GM23338 (cell line): ENCODE measurements at regions not wholly inside any gene's neighbourhood (a gene's known extent, or its start where the extent isn't known, plus 50 kb on each side); places are given as distances from the start of the nearest gene placed in this dataset.

ENCODE experiments used
- ATAC-seq: fragments of 200-7000 bp; cut with Tn5 transposase; 3 replicates; pipeline ENCODE4 v1.9.1; 2020
- DNase-seq: peaks from one replicate; pipeline ENCODE4 v3.0.0-alpha.2; 2015; ENCODE audit warnings: low spot score
- H2AFZ ChIP-seq: fragments of 200-600 bp; sonication (generic); 2 replicates; pipeline ENCODE4 v1.8.0; 2016; ENCODE audit warnings: antibody characterized with exemption, mild to moderate bottlenecking, moderate library complexity
- H3F3A ChIP-seq: fragments of 200-600 bp; sonication (generic); replicated peaks from 2 replicates; pipeline ENCODE4 v1.8.0; 2017; ENCODE audit warnings: antibody characterized with exemption, mixed run types, low read depth
- H3K27ac ChIP-seq: fragments of 200-600 bp; sonication (generic); 2 replicates; pipeline ENCODE4 v1.6.1; 2016; ENCODE audit warnings: low read depth
- H3K27me3 ChIP-seq: fragments of 200-600 bp; sonication (generic); 2 replicates; pipeline ENCODE4 v1.8.0; 2016; ENCODE audit warnings: mild to moderate bottlenecking, mixed run types, moderate library complexity; ENCODE audit not compliant: insufficient read depth
- H3K36me3 ChIP-seq: fragments of 200-600 bp; sonication (generic); 2 replicates; pipeline ENCODE4 v1.8.0; 2016; ENCODE audit warnings: mild to moderate bottlenecking; ENCODE audit not compliant: insufficient read depth
- H3K4me1 ChIP-seq: fragments of 200-600 bp; sonication (generic); 2 replicates; pipeline ENCODE4 v1.8.0; 2016; ENCODE audit warnings: mild to moderate bottlenecking, moderate library complexity; ENCODE audit not compliant: insufficient read depth
- H3K4me2 ChIP-seq: fragments of 200-600 bp; sonication (generic); 2 replicates; pipeline ENCODE4 v1.7.1; 2017; ENCODE audit warnings: mixed run types
- H3K4me3 ChIP-seq: fragments of 200-600 bp; sonication (generic); 2 replicates; pipeline ENCODE4 v1.6.1; 2016; ENCODE audit warnings: mixed run types
- H3K79me2 ChIP-seq: fragments of 200-600 bp; sonication (generic); replicated peaks from 2 replicates; pipeline ENCODE4 v1.8.0; 2017; ENCODE audit warnings: mild to moderate bottlenecking; ENCODE audit not compliant: insufficient read depth
- H3K9me2 ChIP-seq: fragments of 200-600 bp; sonication (generic); 2 replicates; pipeline ENCODE4 v1.8.0; 2017; ENCODE audit not compliant: insufficient read depth
- H4K20me1 ChIP-seq: fragments of 200-600 bp; sonication (generic); replicated peaks from 2 replicates; pipeline ENCODE4 v1.8.0; 2017; ENCODE audit warnings: mild to moderate bottlenecking; ENCODE audit not compliant: insufficient read depth
- H3K27ac Mint-ChIP-seq: 2 replicates; pipeline ENCODE4 v1.8.0; 2020; ENCODE audit warnings: inconsistent platforms, mild to moderate bottlenecking, moderate library complexity, mixed read lengths
- H3K27me3 Mint-ChIP-seq: 3 replicates; pipeline ENCODE4 v1.8.0; 2022; ENCODE audit warnings: low read depth, mild to moderate bottlenecking, moderate library complexity, mixed read lengths, inconsistent platforms; ENCODE audit not compliant: insufficient read depth, poor library complexity
- H3K36me3 Mint-ChIP-seq: 3 replicates; pipeline ENCODE4 v1.8.0; 2021; ENCODE audit warnings: low read depth, mild to moderate bottlenecking, inconsistent platforms, moderate library complexity, mixed read lengths
- H3K4me1 Mint-ChIP-seq: 3 replicates; pipeline ENCODE4 v1.8.0; 2020; ENCODE audit warnings: mild to moderate bottlenecking, inconsistent platforms, mixed read lengths
- H3K4me3 Mint-ChIP-seq: 3 replicates; pipeline ENCODE4 v1.8.0; 2021; ENCODE audit warnings: moderate library complexity, mild to moderate bottlenecking, inconsistent platforms, mixed read lengths
- H3K9me3 Mint-ChIP-seq: 3 replicates; pipeline ENCODE4 v1.8.0; 2020; ENCODE audit warnings: moderate library complexity, mild to moderate bottlenecking, inconsistent platforms, mixed read lengths
- CREB1 ChIP-seq: fragments of 250-450 bp; sonication (Bioruptor Pico); IDR thresholded peaks from 2 replicates; pipeline ENCODE4 v1.5.0; 2020; ENCODE audit warnings: low read depth, mild to moderate bottlenecking, moderate library complexity
- CTCF ChIP-seq, 2 experiments: fragments of 200-600 bp in 1 of 2; sonication (generic) in 1 of 2; conservative IDR thresholded peaks; 2 replicates each; pipeline versions ENCODE4 v1.5.1 to v1.6.1; 2016 to 2017; ENCODE audit warnings: antibody characterized with exemption in 2 of 2, low read depth in 2 of 2, mild to moderate bottlenecking in 2 of 2, moderate library complexity in 1 of 2
- ETS1 ChIP-seq: IDR thresholded peaks from 2 replicates; pipeline ENCODE4 v1.6.1; 2016; ENCODE audit warnings: antibody characterized with exemption
- EZH2 ChIP-seq: fragments of 200-600 bp; sonication (generic); IDR thresholded peaks from one replicate; pipeline ENCODE4 v1.8.0; 2017; ENCODE audit warnings: antibody characterized with exemption, mild to moderate bottlenecking, low read depth; ENCODE audit not compliant: unreplicated experiment
- EZH2phosphoT487 ChIP-seq: fragments of 200-600 bp; sonication (generic); IDR thresholded peaks from one replicate; pipeline ENCODE4 v1.8.1; 2018; ENCODE audit warnings: antibody characterized with exemption; ENCODE audit not compliant: unreplicated experiment
- NANOG ChIP-seq: IDR thresholded peaks from 2 replicates; pipeline ENCODE4 v1.6.1; 2016; ENCODE audit warnings: antibody characterized with exemption, borderline replicate concordance
- POLR2AphosphoS5 ChIP-seq: IDR thresholded peaks from 2 replicates; pipeline ENCODE4 v1.6.1; 2016; ENCODE audit warnings: antibody characterized with exemption, low read depth
- STAT1 ChIP-seq: IDR thresholded peaks from one replicate; pipeline ENCODE4 v1.6.1; 2016; ENCODE audit warnings: antibody characterized with exemption; ENCODE audit not compliant: unreplicated experiment
- ZNF114 ChIP-seq: fragments of 250-450 bp; sonication (Bioruptor Pico); IDR thresholded peaks from 2 replicates; pipeline ENCODE4 v1.5.0; 2020; ENCODE audit warnings: mild to moderate bottlenecking, moderate library complexity
- ZNF331 ChIP-seq: fragments of 250-450 bp; sonication (Bioruptor Pico); IDR thresholded peaks from 2 replicates; pipeline ENCODE4 v1.5.0; 2020; ENCODE audit warnings: low read depth, mild to moderate bottlenecking, moderate library complexity
- ZNF462 ChIP-seq: fragments of 250-450 bp; sonication (Bioruptor Pico); IDR thresholded peaks from 2 replicates; pipeline ENCODE4 v1.5.0; 2020; ENCODE audit warnings: mild to moderate bottlenecking, moderate library complexity

- no peaks in the 10 kb centered on the region for H3K4me1 Mint-ChIP-seq
- no peak overlapping the region for H2AFZ ChIP-seq
Measured at GRCh38 chr7:17140406-17140805, 158.0 kb upstream of the AHR start.

GRCh38 chr7:17142831-17143541 is 155.5 kb upstream of the AHR start:
- Mint-ChIP-seq H3K36me3 (no peaks in the 10 kb centered on the region), H3K4me3 (no peak overlapping the region), H3K27ac (no peak overlapping the region), H3K27me3 (no peaks in the 10 kb centered on the region), H3K9me3 (no peaks in the 10 kb centered on the region), H3K4me1 (no peaks in the 10 kb centered on the region)
- DNase-seq, result no peak
- Histone ChIP-seq H2AFZ (no peak overlapping the region), H3K27ac (no peak overlapping the region), H3K36me3 (no peaks in the 10 kb centered on the region), H3K4me2 (no peak overlapping the region), H3K4me3 (no peak overlapping the region), H3K79me2 (no peaks in the 10 kb centered on the region), H3K27me3 (no peaks in the 10 kb centered on the region), H4K20me1 (no peaks in the 10 kb centered on the region), H3K9me2 (no peaks in the 10 kb centered on the region), H3K4me1 (no peaks in the 10 kb centered on the region), H3F3A (no peaks in the 10 kb centered on the region)
- no peak for ATAC-seq
- no peak for TF ChIP-seq CTCF (conservative IDR thresholded peaks at IDR 0.05; ENCODE audit: low read depth in 2 of 2)
- no peak for TF ChIP-seq ZNF331 (CRISPR knock-in tag)
- no peak for TF ChIP-seq NANOG
- no peak for TF ChIP-seq ZNF114 (CRISPR knock-in tag)
- no peak for TF ChIP-seq POLR2AphosphoS5
- no peak for TF ChIP-seq EZH2
- TF ChIP-seq EZH2phosphoT487, result no peak
- TF ChIP-seq ZNF462 (CRISPR knock-in tag), result no peak

More at GRCh38 chr7:17140406-17140805, 158.0 kb upstream of the AHR start:
- no peak overlapping the region for H3K4me3 Mint-ChIP-seq
- TF ChIP-seq CREB1, result no peak
- no peak for TF ChIP-seq EZH2phosphoT487
- TF ChIP-seq EZH2, result no peak
- TF ChIP-seq ETS1, result no peak
- TF ChIP-seq STAT1, result no peak
- TF ChIP-seq ZNF114 (CRISPR knock-in tag), result no peak
- TF ChIP-seq NANOG, result no peak
- no peak for TF ChIP-seq POLR2AphosphoS5
- TF ChIP-seq ZNF331 (CRISPR knock-in tag), result no peak
- Histone ChIP-seq H3K27me3 (no peaks in the 10 kb centered on the region), H3K36me3 (no peaks in the 10 kb centered on the region), H3K27ac (no peak overlapping the region), H3K79me2 (no peaks in the 10 kb centered on the region), H3K4me3 (no peak overlapping the region), H3K9me2 (no peaks in the 10 kb centered on the region), H4K20me1 (no peaks in the 10 kb centered on the region), H3F3A (no peaks in the 10 kb centered on the region), H3K4me2 (no peak overlapping the region), H3K4me1 (no peaks in the 10 kb centered on the region)
- ATAC-seq, result no peak
- no peak for DNase-seq
- H3K27me3 Mint-ChIP-seq, result no peaks in the 10 kb centered on the region
- no peaks in the 10 kb centered on the region for H3K9me3 Mint-ChIP-seq
- H3K27ac Mint-ChIP-seq, result no peak overlapping the region
- H3K36me3 Mint-ChIP-seq, result no peaks in the 10 kb centered on the region
